ENCODE measurements at regions not wholly inside any gene's neighbourhood (a gene's known extent, or its start where the extent isn't known, plus 50 kb on each side); places are given as distances from the start of the nearest gene placed in this dataset.

- H3K36me3 ChIP-seq (ENCODE audit: control insufficient read depth, insufficient read depth, low read length) = no peaks in the 10 kb centered on the region
- H3K27me3 ChIP-seq (ENCODE audit: control insufficient read depth, insufficient read depth, low read length) = no peaks in the 10 kb centered on the region
- no TSS peak for BruUV-seq (replicated peaks)
- in situ Hi-C loops (cut with HindIII; ENCODE audit: low pct_unique_long_range_greater_than_20kb, low sequenced_read_pairs) = no loop called here
- intact Hi-C loops (cut with micrococcal nuclease; ENCODE audit: unreplicated experiment) = no loop called here
- ChIA-PET POLR2A (no interaction called here), CTCF (no interaction called here)
- 0 out of 2 replicates have a peak, but pooled peaks cover 2% of the 10 kb centered on the region for H3K4me1 ChIP-seq (ENCODE audit: control insufficient read depth, insufficient read depth, low read length)
- H3K9me3 ChIP-seq (ENCODE audit: control insufficient read depth, insufficient read depth, low read depth, low read length) = no peaks in the 10 kb centered on the region
- no peak overlapping the region for H3K4me3 ChIP-seq (ENCODE audit: low read depth in 2 of 2, low read length in 2 of 2)
- DNase-seq (ENCODE audit: low read depth, low spot score) (no peak), ATAC-seq (no peak)
- TF ChIP-seq TCF7L2 (IDR thresholded peaks at IDR 0.05; ENCODE audit: low read depth, low read length) (no peak), SIN3A (IDR thresholded peaks at IDR 0.05; ENCODE audit: borderline replicate concordance, insufficient read depth, low read depth, low read length) (no peak), CTCF (IDR thresholded peaks at IDR 0.05) (no peak), POLR2AphosphoS5 (IDR thresholded peaks at IDR 0.05; ENCODE audit: low read depth, low read length) (no peak), REST (IDR thresholded peaks at IDR 0.05; ENCODE audit: insufficient read depth in 1 of 2, low read depth in 2 of 2, low read length in 1 of 2) (no peak)
- no peak overlapping the region for H3K27ac ChIP-seq (ENCODE audit: low read length)
These were observed 324.4 kb upstream of the RTL1 start for GRCh38 chr14:101227611-101228594.

GRCh38 chr14:101228949-101229541 lies 325.5 kb upstream of the RTL1 start:
- CTCF ChIA-PET = no interaction called here
- no TSS peak for BruUV-seq (replicated peaks)
- Histone ChIP-seq H3K4me3 (ENCODE audit: low read depth in 2 of 2, low read length in 2 of 2) (peak overlapping the region in 1 of 2 experiments; percentile 19; a peak in 1 of 4 replicates), H3K4me1 (ENCODE audit: control insufficient read depth, insufficient read depth, low read length) (0 out of 2 replicates have a peak, but pooled peaks cover 2% of the 10 kb centered on the region), H3K27me3 (ENCODE audit: control insufficient read depth, insufficient read depth, low read length) (no peaks in the 10 kb centered on the region), H3K27ac (ENCODE audit: low read length) (no peak overlapping the region), H3K9me3 (ENCODE audit: control insufficient read depth, insufficient read depth, low read depth, low read length) (no peaks in the 10 kb centered on the region), H3K36me3 (ENCODE audit: control insufficient read depth, insufficient read depth, low read length) (no peaks in the 10 kb centered on the region)
- intact Hi-C loops (cut with micrococcal nuclease; ENCODE audit: unreplicated experiment) = no loop called here
- POLR2A ChIA-PET = no interaction called here
- in situ Hi-C loops (cut with HindIII; ENCODE audit: low pct_unique_long_range_greater_than_20kb, low sequenced_read_pairs) = no loop called here
- peak; percentile 70; the same call in 1 of the 2 replicates for ATAC-seq
- no peak for DNase-seq (ENCODE audit: low read depth, low spot score)
- TF ChIP-seq TCF7L2 (IDR thresholded peaks at IDR 0.05; ENCODE audit: low read depth, low read length) = no peak
- TF ChIP-seq SIN3A (IDR thresholded peaks at IDR 0.05; ENCODE audit: borderline replicate concordance, insufficient read depth, low read depth, low read length) = no peak
- no peak for TF ChIP-seq POLR2AphosphoS5 (IDR thresholded peaks at IDR 0.05; ENCODE audit: low read depth, low read length)
- no peak for TF ChIP-seq CTCF (IDR thresholded peaks at IDR 0.05)
- no peak for TF ChIP-seq REST (IDR thresholded peaks at IDR 0.05; ENCODE audit: insufficient read depth in 1 of 2, low read depth in 2 of 2, low read length in 1 of 2)

Measured in Panc1 (cell line).